MV-4-11 (cell line): ENCODE measurements at regions not wholly inside any gene's neighbourhood (a gene's known extent, or its start where the extent isn't known, plus 50 kb on each side); places are given as distances from the start of the nearest gene placed in this dataset.
A peak's percentile ranks its signal among the peaks of the same experiment; 100 is the strongest.

Experiments
- DNase-seq: peaks from one replicate; lab custom pipeline; 2025; lab: John Stamatoyannopoulos, UW

GRCh38 chr15:35159170-35159569 lies 74.1 kb upstream of the NANOGP8 start:
- no peak for DNase-seq

- no peak for DNase-seq
These were observed 66.7 kb upstream of the NANOGP8 start for GRCh38 chr15:35151782-35152181.

- DNase-seq = no peak
These were observed 66.3 kb upstream of the NANOGP8 start for GRCh38 chr15:35151381-35151780.

GRCh38 chr15:35150361-35150760 lies 65.3 kb upstream of the NANOGP8 start:
- DNase-seq = no peak

- no peak for DNase-seq
These were observed 60.2 kb upstream of the NANOGP8 start for GRCh38 chr15:35145336-35145735.

- no peak for DNase-seq
These were observed 57.5 kb upstream of the NANOGP8 start for GRCh38 chr15:35142578-35142977.

- DNase-seq = peak; percentile 70
These were observed 56.8 kb upstream of the NANOGP8 start for GRCh38 chr15:35141743-35142471.

- no peak for DNase-seq
These were observed 54.7 kb upstream of the NANOGP8 start for GRCh38 chr15:35139822-35140221.

GRCh38 chr15:35137190-35137574 lies 52.1 kb upstream of the NANOGP8 start:
- no peak for DNase-seq

- DNase-seq = peak; percentile 13
These were observed 51.5 kb upstream of the NANOGP8 start for GRCh38 chr15:35136321-35137189.
